ENCODE measurements at regions not wholly inside any gene's neighbourhood (a gene's known extent, or its start where the extent isn't known, plus 50 kb on each side); places are given as distances from the start of the nearest gene placed in this dataset.

DNA sequence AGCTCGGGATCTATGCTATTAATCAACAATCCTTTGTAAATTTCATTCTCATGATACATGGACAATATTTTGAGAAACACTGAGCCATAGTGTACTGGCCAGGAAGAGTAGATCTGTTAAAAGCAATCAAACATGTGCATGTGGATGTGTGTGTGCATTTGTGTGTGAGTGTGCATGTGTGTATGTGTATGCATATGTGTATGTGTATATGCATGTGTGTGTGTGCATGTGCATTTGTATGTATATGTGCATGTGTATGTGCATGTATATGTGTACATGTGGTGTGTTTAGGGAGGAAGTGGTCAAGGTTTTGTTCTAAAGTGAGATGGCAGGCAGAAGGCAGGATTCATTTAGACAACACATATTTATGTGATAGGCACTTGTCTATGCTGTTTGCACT, 623.8 kb downstream of the ADCYAP1 start:
- TF ChIP-seq EZH2phosphoT487 (IDR thresholded peaks at IDR 0.05; ENCODE audit: insufficient read depth, low read depth) (no peak), EZH2 (IDR thresholded peaks at IDR 0.05; ENCODE audit: insufficient read depth, poor library complexity, severe bottlenecking) (no peak)
